RPMI8226 (cell line): ENCODE measurements at regions not wholly inside any gene's neighbourhood (a gene's known extent, or its start where the extent isn't known, plus 50 kb on each side); places are given as distances from the start of the nearest gene placed in this dataset.
"Not testable (repeated sequence)": the region's sequence is repeated elsewhere in the genome, so short reads cannot be mapped to it uniquely, and the experiment has no call there.

Experiments
- DNase-seq: peaks from one replicate; pipeline ENCODE4 v3.0.0-alpha.2; 2015

DNA sequence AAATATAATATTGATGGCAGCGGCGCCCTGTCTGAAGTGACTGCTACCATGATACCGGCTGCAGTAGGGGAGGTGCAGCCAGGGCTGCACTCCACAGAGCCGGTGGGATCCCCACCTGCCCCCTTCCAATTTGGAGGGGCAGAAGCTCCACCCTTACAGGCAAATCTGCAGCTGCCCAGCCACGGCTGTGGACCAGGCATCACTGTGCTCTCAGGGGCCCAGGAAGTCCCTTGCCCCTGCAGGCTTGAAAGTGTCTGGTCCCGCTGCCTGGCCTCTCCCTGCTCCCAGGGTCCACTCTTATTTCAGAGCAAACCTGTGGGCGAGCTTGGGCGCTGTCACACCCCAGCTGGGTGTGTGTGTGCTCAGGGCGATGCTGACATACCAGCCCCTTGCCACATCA, 172.7 kb upstream of the SMIM30 start:
- DNase-seq: no peak

- DNase-seq: peak; percentile 58
These were observed 170.9 kb upstream of the SMIM30 start for GRCh38 chr7:113289140-113289740.

GRCh38 chr7:113285411-113285810, 167.1 kb upstream of the SMIM30 start:
- DNase-seq: no peak

DNA sequence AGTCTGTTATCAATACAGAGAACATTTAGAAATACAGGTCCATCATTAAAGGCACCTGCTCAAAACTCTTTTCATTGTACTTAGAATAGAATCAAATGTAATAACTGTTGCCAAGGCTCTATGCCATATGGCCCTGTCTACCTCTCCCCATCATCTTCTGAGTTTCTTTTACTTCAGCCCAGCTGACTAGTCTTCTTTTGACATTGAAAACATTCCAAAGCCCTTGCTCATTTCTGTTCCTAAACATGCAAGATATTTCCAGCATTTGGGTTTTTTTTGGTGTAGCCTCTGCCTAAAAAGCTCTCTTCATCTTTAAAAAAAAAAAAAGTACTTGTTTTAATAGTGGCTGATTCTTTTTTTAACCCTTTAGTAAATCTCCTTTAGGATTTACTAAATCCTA, 165.5 kb upstream of the SMIM30 start:
- DNase-seq: no peak

- DNase-seq: no peak
These were observed 164.5 kb upstream of the SMIM30 start for GRCh38 chr7:113282875-113283274.

GRCh38 chr7:113281223-113281622, 162.9 kb upstream of the SMIM30 start:
- no peak for DNase-seq

DNA sequence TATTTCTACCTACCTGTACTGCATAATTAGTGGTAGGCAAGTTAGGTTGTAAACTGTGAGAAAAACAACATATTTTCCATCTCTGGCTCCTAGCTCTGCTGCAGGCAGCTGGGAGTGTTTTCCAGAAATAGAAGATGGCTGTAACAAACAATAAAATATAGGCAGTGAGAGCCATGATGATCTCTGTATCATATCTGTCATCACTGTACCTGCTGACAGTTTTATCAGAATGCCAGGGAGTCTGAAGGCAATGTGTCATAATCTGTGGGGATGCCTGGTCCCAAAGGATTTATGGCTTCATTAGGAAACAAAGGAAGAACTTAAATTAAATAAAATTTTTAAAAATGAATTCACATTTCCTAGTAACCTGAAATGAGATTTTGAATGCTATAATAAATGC, 160.9 kb upstream of the SMIM30 start:
- no peak for DNase-seq

- no peak for DNase-seq
These were observed 152.4 kb upstream of the SMIM30 start for GRCh38 chr7:113270790-113271189.

DNA sequence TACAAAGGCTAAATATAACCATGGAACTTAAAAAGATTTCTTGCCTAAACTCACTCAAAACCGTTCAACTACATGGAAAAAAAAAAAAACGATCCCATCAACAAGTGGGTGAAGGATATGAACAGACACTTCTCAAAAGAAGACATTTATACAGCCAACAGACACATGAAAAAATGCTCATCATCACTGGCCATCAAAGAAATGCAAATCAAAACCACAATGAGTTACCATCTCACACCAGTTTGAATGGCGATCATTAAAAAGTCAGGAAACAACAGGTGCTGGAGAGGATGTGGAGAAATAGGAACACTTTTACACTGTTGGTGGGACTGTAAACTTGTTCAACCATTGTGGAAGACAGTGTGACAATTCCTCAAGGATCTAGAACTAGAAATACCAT, 151.2 kb upstream of the SMIM30 start:
- DNase-seq: not testable (repeated sequence)

- no peak for DNase-seq
These were observed 150.4 kb upstream of the SMIM30 start for GRCh38 chr7:113268757-113269156.

- no peak for DNase-seq
These were observed 149.5 kb upstream of the SMIM30 start for GRCh38 chr7:113267885-113268284.

DNA sequence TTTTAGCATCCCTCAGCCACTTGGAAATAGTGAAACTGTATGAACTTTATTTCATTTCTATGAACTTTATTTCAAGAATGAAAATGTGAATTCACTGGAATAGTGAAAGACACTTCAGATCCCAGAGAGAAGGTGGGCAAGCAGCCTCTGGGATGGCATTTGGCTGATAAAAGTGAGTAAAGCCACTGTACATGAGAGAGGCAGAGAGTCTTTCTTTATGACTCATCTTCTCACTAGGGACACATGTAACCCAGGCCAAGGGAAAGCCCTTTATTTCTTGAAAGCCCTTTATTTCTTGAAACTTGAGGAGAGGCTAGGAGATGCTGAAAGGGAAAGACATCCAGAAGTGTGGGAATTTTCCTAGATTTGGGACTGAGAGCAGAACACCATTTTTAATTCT, 148.9 kb upstream of the SMIM30 start:
- DNase-seq: no peak

GRCh38 chr7:113263749-113264148, 145.4 kb upstream of the SMIM30 start:
- peak; percentile 21 for DNase-seq

DNA sequence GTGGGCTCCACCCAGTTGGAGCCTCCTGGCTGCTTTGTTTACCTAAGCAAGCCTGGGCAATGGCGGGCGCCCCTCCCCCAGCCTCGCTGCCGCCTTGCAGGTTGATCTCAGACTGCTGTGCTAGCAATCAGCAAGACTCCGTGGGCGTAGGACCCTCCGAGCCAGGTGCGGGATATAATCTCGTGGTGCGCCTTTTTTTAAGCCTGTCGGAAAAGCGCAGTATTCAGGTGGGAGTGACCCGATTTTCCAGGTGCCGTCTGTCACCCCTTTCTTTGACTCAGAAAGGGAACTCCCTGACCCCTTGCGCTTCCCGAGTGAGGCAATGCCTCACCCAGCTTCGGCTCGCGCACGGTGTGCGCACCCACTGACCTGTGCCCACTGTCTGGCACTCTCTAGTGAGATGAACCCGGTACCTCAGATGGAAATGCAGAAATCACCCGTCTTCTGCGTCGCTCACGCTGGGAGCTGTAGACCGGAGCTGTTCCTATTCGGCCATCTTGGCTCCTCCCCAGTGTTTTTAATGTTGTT, 144.9 kb upstream of the SMIM30 start:
- not testable (repeated sequence) for DNase-seq

GRCh38 chr7:113256883-113257531, 138.7 kb upstream of the SMIM30 start:
- no peak for DNase-seq

GRCh38 chr7:113247198-113247597, 128.8 kb upstream of the SMIM30 start:
- no peak for DNase-seq

DNA sequence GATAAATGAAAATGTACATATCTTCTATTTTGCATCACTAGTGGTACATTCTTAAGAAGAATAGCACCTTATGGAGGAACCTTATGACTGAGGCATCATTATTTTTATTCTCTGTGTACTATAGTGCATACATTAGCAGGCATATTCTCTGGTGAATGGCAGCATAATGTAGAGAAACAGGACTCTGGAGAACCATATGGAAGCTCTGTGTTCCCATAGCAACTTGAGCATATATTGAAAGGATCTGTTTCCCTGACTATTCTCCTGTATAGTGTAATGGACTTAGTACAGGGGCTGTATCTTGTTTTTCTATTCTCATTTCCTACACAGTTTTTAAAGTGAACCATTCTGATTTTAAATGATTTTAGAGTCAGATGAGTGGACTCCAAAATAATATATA, 128.4 kb upstream of the SMIM30 start:
- DNase-seq: no peak

- no peak for DNase-seq
These were observed 114.5 kb upstream of the SMIM30 start for GRCh38 chr7:113232885-113233284.

DNA sequence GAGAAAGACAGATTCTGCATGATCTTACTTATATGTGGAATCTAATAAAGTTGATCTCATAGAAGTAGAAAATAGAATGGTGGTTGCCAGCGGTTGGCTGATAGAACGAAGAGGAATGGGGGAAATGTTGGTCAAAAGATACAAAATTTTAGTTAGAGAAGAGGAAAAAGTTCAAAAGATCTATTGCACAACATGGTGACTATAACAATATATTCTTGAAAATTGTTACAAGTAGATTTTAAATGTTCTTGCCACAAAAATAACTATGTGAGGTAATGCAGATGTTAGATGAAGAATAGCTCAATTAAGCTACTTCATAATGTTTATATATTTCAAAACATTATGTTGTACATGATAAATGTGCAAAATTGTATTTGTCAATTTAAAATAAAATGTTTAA, 112.3 kb upstream of the SMIM30 start:
- no peak for DNase-seq

DNA sequence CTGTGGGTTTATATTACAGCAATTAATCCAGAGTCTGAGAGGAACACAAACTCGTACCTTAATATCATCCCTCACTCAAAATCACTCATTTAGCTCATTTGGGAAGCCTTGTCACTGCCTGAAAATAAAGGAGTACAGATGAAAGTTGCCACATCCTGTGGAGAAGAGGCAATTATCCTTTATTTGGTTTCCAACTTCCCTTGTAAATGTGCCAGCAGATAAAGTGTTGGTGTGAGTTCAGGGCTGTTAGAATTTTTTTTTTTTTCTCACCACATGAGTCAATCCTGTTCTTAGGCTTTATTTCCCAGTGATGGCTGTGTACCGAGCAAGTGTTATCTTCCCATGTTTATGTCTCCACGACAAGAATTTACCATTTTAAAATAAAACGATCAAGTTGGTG, 99.0 kb upstream of the SMIM30 start:
- DNase-seq: no peak

DNA sequence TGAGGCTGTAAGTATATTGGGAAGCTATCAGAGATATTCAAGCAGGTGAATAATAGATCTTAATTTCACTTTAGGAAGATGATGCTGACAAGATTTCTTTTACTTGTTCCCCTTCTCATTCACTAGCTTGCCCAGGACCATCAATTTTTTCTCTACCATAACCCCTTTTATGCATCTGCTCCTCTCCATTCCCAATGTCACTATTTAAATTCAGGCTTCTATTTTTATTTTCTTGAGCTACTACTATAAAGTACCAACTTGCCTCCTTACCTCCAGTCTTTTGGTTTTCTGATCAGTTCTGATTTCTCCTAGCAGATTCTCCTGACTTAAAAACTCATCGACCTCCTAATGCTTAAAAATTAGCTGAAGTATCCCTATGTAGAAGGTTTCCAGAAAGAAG, 97.7 kb upstream of the SMIM30 start:
- no peak for DNase-seq

GRCh38 chr7:113209449-113210203, 91.3 kb upstream of the SMIM30 start:
- no peak for DNase-seq

DNA sequence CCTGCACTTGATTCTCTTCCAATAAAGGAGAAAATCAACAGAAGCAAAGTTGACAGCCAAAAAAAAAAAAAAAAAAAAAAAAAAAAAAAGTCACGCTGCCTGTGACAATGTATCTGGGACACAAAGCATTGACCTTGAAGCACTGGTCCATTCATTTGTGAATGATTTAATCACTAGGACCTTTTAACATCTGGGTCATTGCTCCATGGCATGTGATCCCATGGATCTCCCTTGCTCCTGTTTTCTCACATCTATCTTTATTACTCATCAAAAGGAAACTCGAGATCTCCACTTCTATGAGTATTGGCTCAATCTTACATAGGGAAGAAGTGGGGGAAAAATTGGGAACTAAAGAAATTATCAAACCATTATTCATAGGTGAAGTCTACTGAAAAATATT, 89.6 kb upstream of the SMIM30 start:
- DNase-seq: no peak

DNA sequence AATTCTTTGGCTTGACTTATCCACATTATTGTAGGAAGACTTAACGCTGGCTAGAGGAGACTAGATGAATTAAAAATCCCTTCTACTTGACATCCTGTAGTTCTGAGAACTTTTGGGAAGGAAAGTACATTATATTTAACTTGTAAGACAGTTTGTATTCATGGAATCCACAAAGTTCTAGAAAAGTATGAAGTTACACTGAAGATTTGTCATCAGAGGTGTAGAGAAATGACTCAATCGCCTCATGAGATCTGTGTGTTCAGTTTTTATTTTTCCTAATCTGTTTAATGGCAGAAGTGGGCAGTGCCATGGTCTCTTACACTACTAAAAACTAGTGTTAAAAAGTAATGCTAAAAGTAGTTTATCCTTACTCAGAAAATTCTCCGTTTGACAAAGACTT, 89.1 kb upstream of the SMIM30 start:
- no peak for DNase-seq
